Esophagus muscularis mucosa (tissue), 4 donors: ENCODE measurements at regions not wholly inside any gene's neighbourhood (a gene's known extent, or its start where the extent isn't known, plus 50 kb on each side); places are given as distances from the start of the nearest gene placed in this dataset.

Source experiments
- CTCF ChIP-seq, 3 experiments: fragments of 200-600 bp in 2 of 3; fragments of 450-650 bp in 1 of 3; sonication (generic) in 2 of 3; IDR thresholded peaks; one replicate each; pipeline ENCODE4 v1.5.1; 2017 to 2019; ENCODE audit warnings: antibody characterized with exemption in 3 of 3, mild to moderate bottlenecking in 2 of 3, moderate library complexity in 1 of 3
- EP300 ChIP-seq: sonication (generic); formaldehyde crosslinking; IDR thresholded peaks from one replicate; pipeline ENCODE4 v1.6.1; 2017; ENCODE audit warnings: antibody characterized with exemption
- POLR2A ChIP-seq: fragments of 450-650 bp; IDR thresholded peaks from one replicate; pipeline ENCODE4 v1.6.1; 2017; ENCODE audit warnings: antibody characterized with exemption, moderate library complexity, mild to moderate bottlenecking, low read depth
- POLR2AphosphoS5 ChIP-seq, 2 donors: sonication (generic); formaldehyde crosslinking; IDR thresholded peaks; one replicate each; pipeline ENCODE4 v1.6.1; 2017; ENCODE audit warnings: antibody characterized with exemption in 2 of 2

GRCh38 chr2:206218156-206218555 lies 56.3 kb upstream of the ZDBF2 start:
- TF ChIP-seq POLR2A: no peak
- no peak for TF ChIP-seq CTCF (IDR thresholded peaks at IDR 0.05)
- TF ChIP-seq EP300: no peak
- no peak for TF ChIP-seq POLR2AphosphoS5 (IDR thresholded peaks at IDR 0.05)
